HepG2 (cell line): ENCODE measurements at regions not wholly inside any gene's neighbourhood (a gene's known extent, or its start where the extent isn't known, plus 50 kb on each side); places are given as distances from the start of the nearest gene placed in this dataset.

Source experiments
- ATAC-seq: fragments of 200-7000 bp; cut with Tn5 transposase; 3 replicates; pipeline ENCODE4 v1.9.1; 2020; ENCODE audit warnings: mild to moderate bottlenecking, moderate library complexity
- BruUV-seq: library from RNA; stranded (reverse); fragments of 400-500 nt; replicated peaks from 2 replicates; lab custom pipeline; 2021; lab: Mats Ljungman, UMichigan
- CTCF ChIA-PET: fragments of 300-600 bp; formaldehyde crosslinking; extraction: SDS; loops from one replicate; lab custom pipeline; 2021; ENCODE audit warnings: low total read pairs, inconsistent platforms, low intra/inter-chr PET ratio; lab: Yijun Ruan, JAX
- POLR2A ChIA-PET: fragments of 350-600 bp; sonication (Branson Sonifier 250); formaldehyde crosslinking; loops from one replicate; lab custom pipeline; 2020; ENCODE audit warnings: antibody characterized with exemption, inconsistent platforms; lab: Yijun Ruan, JAX
- DNase-seq: peaks from one replicate; pipeline ENCODE4 v3.0.0-alpha.2; 2015; ENCODE audit warnings: low spot score
- FAIRE-seq: peaks from 3 replicates; lab custom pipeline; 2011; peaks lifted over from hg19 to GRCh38; lab: Jason Lieb, UNC
- H2AFZ ChIP-seq: one replicate; pipeline ENCODE4 v1.6.1; 2011; ENCODE audit warnings: low read length, inconsistent platforms
- H3K27ac ChIP-seq: fragments of 300-600 bp; 3 replicates; pipeline ENCODE4 v1.8.0; 2011; ENCODE audit warnings: mixed run types, mild to moderate bottlenecking, mixed read lengths, low read length, inconsistent platforms; ENCODE audit not compliant: insufficient read depth; ENCODE audit errors: extremely low read length
- H3K27me3 ChIP-seq, 2 experiments: fragments of 200-600 bp in 1 of 2; 2 replicates in 1 of 2; 3 replicates in 1 of 2; pipeline versions ENCODE4 v1.6.0 to v1.8.0; 2011; ENCODE audit warnings: low read length in 2 of 2, mild to moderate bottlenecking in 2 of 2, moderate library complexity in 2 of 2, inconsistent platforms in 1 of 2; ENCODE audit not compliant: insufficient read depth in 2 of 2, control insufficient read depth in 1 of 2
- H3K36me3 ChIP-seq, 2 experiments: fragments of 200-600 bp in 1 of 2; replicated peaks in 1 of 2; 2 replicates in 1 of 2; 3 replicates in 1 of 2; pipeline versions ENCODE4 v1.5.1 to v1.8.0; 2011; ENCODE audit warnings: low read length in 2 of 2, inconsistent platforms in 1 of 2; ENCODE audit not compliant: insufficient read depth in 2 of 2, control insufficient read depth in 1 of 2
- H3K4me1 ChIP-seq: 2 replicates; pipeline ENCODE4 v1.5.1; 2012; ENCODE audit warnings: low read length, inconsistent platforms; ENCODE audit not compliant: insufficient read depth
- H3K4me2 ChIP-seq: 2 replicates; pipeline ENCODE4 v1.6.0; 2011; ENCODE audit warnings: low read depth, low read length, inconsistent platforms
- H3K4me3 ChIP-seq, 3 experiments: fragments of 200-600 bp in 1 of 3; sonication (generic), shearing (Covaris generic) in 1 of 3; replicated peaks in 1 of 3; 2 replicates each; pipeline ENCODE4 v1.5.1; 2011 to 2016; ENCODE audit warnings: low read length in 3 of 3, inconsistent platforms in 2 of 3, low read depth in 2 of 3, mild to moderate bottlenecking in 2 of 3, control low read depth in 1 of 3, mixed read lengths in 1 of 3; ENCODE audit not compliant: insufficient read depth in 1 of 3
- H3K79me2 ChIP-seq: one replicate; pipeline ENCODE4 v1.6.1; 2011; ENCODE audit warnings: low read length, inconsistent platforms; ENCODE audit not compliant: insufficient read depth
- H3K9ac ChIP-seq: 2 replicates; pipeline ENCODE4 v1.6.0; 2011; ENCODE audit warnings: mild to moderate bottlenecking, low read depth, low read length, inconsistent platforms; ENCODE audit not compliant: insufficient read depth
- H3K9me3 ChIP-seq: 2 replicates; pipeline ENCODE4 v1.5.1; 2012; ENCODE audit warnings: mild to moderate bottlenecking, low read length
- H4K20me1 ChIP-seq: 2 replicates; pipeline ENCODE4 v1.6.0; 2011; ENCODE audit warnings: inconsistent platforms, mild to moderate bottlenecking, low read length, moderate library complexity; ENCODE audit not compliant: insufficient read depth
- ATF2 ChIP-seq: sonication (generic); formaldehyde crosslinking; IDR thresholded peaks from 2 replicates; pipeline ENCODE4 v1.4.0; 2020; ENCODE audit warnings: missing genetic modification reagents
- ATF7 ChIP-seq, 2 experiments: fragments of 450-650 bp in 1 of 2; sonication (generic) in 1 of 2; formaldehyde crosslinking in 1 of 2; IDR thresholded peaks; 2 replicates each; pipeline versions ENCODE4 v1.4.0 to v1.6.1; 2016 to 2020; ENCODE audit warnings: antibody characterized with exemption in 1 of 2, mild to moderate bottlenecking in 1 of 2, missing genetic modification reagents in 1 of 2
- BATF2 ChIP-seq: sonication (generic); formaldehyde crosslinking; IDR thresholded peaks from 2 replicates; pipeline ENCODE4 v1.8.0; 2022; ENCODE audit warnings: mild to moderate bottlenecking, missing genetic modification reagents, moderate library complexity
- CEBPB ChIP-seq: IDR thresholded peaks from 2 replicates; pipeline ENCODE4 v1.6.1; 2011; ENCODE audit warnings: low read depth, low read length, improper control_type of control experiment, borderline replicate concordance
- KLF15 ChIP-seq: sonication (generic); formaldehyde crosslinking; IDR thresholded peaks from 2 replicates; pipeline ENCODE4 v1.8.1; 2023; ENCODE audit warnings: borderline replicate concordance, mild to moderate bottlenecking, inconsistent platforms, missing genetic modification reagents, mixed read lengths
- POLR2G ChIP-seq: fragments of 200-400 bp; formaldehyde crosslinking; IDR thresholded peaks from 2 replicates; pipeline ENCODE4 v1.6.1; 2018; ENCODE audit warnings: mild to moderate bottlenecking, low read depth, low read length, moderate library complexity
- SETDB1 ChIP-seq: sonication (generic); formaldehyde crosslinking; IDR thresholded peaks from 2 replicates; pipeline ENCODE4 v1.5.1; 2020; ENCODE audit warnings: missing genetic modification reagents, mild to moderate bottlenecking, borderline replicate concordance
- THYN1 ChIP-seq: sonication (generic); formaldehyde crosslinking; IDR thresholded peaks from 2 replicates; pipeline ENCODE4 v1.8.1; 2023; ENCODE audit warnings: low read depth, mild to moderate bottlenecking, moderate library complexity, missing genetic modification reagents, borderline replicate concordance
- TRIM24 ChIP-seq: sonication (generic); formaldehyde crosslinking; IDR thresholded peaks from 2 replicates; pipeline ENCODE4 v1.8.0; 2022; ENCODE audit warnings: mild to moderate bottlenecking, missing genetic modification reagents
- YY1 ChIP-seq: IDR thresholded peaks from 2 replicates; pipeline ENCODE4 v1.6.1; 2011; ENCODE audit warnings: low read length, low read depth, moderate library complexity, mild to moderate bottlenecking; ENCODE audit not compliant: insufficient read depth, insufficient replicate concordance
- ZNF101 ChIP-seq: sonication (generic); formaldehyde crosslinking; IDR thresholded peaks from 2 replicates; pipeline ENCODE4 v1.4.0; 2020; ENCODE audit warnings: mild to moderate bottlenecking, low read depth, missing genetic modification reagents, borderline replicate concordance
- ZNF280D ChIP-seq: sonication (generic); formaldehyde crosslinking; IDR thresholded peaks from 2 replicates; pipeline ENCODE4 v1.5.1; 2020; ENCODE audit warnings: mild to moderate bottlenecking, missing genetic modification reagents
- WGBS: methylation state at CpG from one replicate; pipeline ENCODE4 v1.1.6; 2017; ENCODE audit warnings: low lambda C conversion rate; 5-methylcytosine and 5-hydroxymethylcytosine counted together
- in situ Hi-C: cut with HindIII; loops from 2 replicates; pipeline ENCODE4 v1.10.0; 2017; ENCODE audit warnings: low pct_unique_long_range_greater_than_20kb; ENCODE audit not compliant: extremely low pct_ligation_motif_present
- intact Hi-C: fragments of 100-400 bp; cut with micrococcal nuclease; formaldehyde crosslinking; loops from one replicate; pipeline ENCODE4 v1.10.0; 2022; ENCODE audit not compliant: unreplicated experiment
- TF ChIP-seq, protein P1 (sequence below), 2 experiments: fragments of 450-650 bp in 1 of 2; sonication (generic) in 1 of 2; formaldehyde crosslinking; IDR thresholded peaks; 2 replicates each; pipeline versions ENCODE4 v1.5.0 to v1.8.0; 2020 to 2022; ENCODE audit warnings: mild to moderate bottlenecking in 1 of 2, missing genetic modification reagents in 1 of 2
- TF ChIP-seq, protein P2 (sequence below): sonication (generic); formaldehyde crosslinking; IDR thresholded peaks from 2 replicates; pipeline ENCODE4 v1.8.0; 2022; ENCODE audit warnings: missing genetic modification reagents, mild to moderate bottlenecking, borderline replicate concordance

- CTCF ChIA-PET: no interaction called here
- intact Hi-C loops: loop anchor here (5.0 kb wide), 1 partner anchor 156 kb away; no protein-coding TSS in a partner anchor
- POLR2A ChIA-PET: interaction anchor here (1.5 to 5.5 kb wide), 2 partner anchors 7 to 13 kb away, joined by 4 to 59 read pairs; no protein-coding TSS in a partner anchor
- TF ChIP-seq, protein P1, sequence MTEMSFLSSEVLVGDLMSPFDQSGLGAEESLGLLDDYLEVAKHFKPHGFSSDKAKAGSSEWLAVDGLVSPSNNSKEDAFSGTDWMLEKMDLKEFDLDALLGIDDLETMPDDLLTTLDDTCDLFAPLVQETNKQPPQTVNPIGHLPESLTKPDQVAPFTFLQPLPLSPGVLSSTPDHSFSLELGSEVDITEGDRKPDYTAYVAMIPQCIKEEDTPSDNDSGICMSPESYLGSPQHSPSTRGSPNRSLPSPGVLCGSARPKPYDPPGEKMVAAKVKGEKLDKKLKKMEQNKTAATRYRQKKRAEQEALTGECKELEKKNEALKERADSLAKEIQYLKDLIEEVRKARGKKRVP (CRISPR knock-in tag; IDR thresholded peaks at IDR 0.05): peak in 1 of 2 experiments; percentile 62; a peak in 1 of 4 replicates
- TF ChIP-seq ZNF280D (CRISPR knock-in tag) (peak; percentile 59; the same call in 1 of the 2 replicates), KLF15 (no peak), ATF2 (0 out of 2 replicates have a peak, but pooled peaks have one; percentile 27), POLR2G (no peak), BATF2 (CRISPR knock-in tag) (no peak), THYN1 (CRISPR knock-in tag) (no peak), ATF7 (IDR thresholded peaks at IDR 0.05) (peak; percentile 38; the same call in 1 of the 2 replicates), ATF7 (CRISPR knock-in tag; IDR thresholded peaks at IDR 0.05) (no peak), TRIM24 (CRISPR knock-in tag) (no peak), YY1 (peak; percentile 74), SETDB1 (CRISPR knock-in tag) (0 out of 2 replicates have a peak, but pooled peaks have one; percentile 22), ZNF101 (CRISPR knock-in tag) (no peak), CEBPB (peak; percentile 57; the same call in 1 of the 2 replicates)
- TF ChIP-seq, protein P2, sequence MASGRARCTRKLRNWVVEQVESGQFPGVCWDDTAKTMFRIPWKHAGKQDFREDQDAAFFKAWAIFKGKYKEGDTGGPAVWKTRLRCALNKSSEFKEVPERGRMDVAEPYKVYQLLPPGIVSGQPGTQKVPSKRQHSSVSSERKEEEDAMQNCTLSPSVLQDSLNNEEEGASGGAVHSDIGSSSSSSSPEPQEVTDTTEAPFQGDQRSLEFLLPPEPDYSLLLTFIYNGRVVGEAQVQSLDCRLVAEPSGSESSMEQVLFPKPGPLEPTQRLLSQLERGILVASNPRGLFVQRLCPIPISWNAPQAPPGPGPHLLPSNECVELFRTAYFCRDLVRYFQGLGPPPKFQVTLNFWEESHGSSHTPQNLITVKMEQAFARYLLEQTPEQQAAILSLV (CRISPR knock-in tag): no peak
Observed at GRCh38 chr9:129330711-129331492, 152.8 kb upstream of the IER5L start.

More at GRCh38 chr9:129330711-129331492, 152.8 kb upstream of the IER5L start:
- Histone ChIP-seq H3K4me3 (no peak overlapping the region), H2AFZ (no peak overlapping the region), H4K20me1 (no peaks in the 10 kb centered on the region), H3K27ac (no peak overlapping the region), H3K27me3 (0 out of 5 replicates have a peak, but pooled peaks cover 0 to 4% of the 10 kb centered on the region in 2 experiments), H3K9ac (no peak overlapping the region), H3K4me1 (peaks cover 72% of the 10 kb centered on the region), H3K9me3 (peaks cover 8% of the 10 kb centered on the region), H3K36me3 (no peaks in the 10 kb centered on the region), H3K4me2 (no peak overlapping the region), H3K79me2 (no peaks in the 10 kb centered on the region)
- DNase-seq: no peak
- in situ Hi-C loops: loop anchor here (10.0 kb wide), 1 partner anchor 284 kb away; no protein-coding TSS in a partner anchor
- BruUV-seq: no TSS peak
- FAIRE-seq: no peak
- WGBS: 92% methylated on average over 4 of the region's 4 CpGs
- ATAC-seq: no peak
